GM23248 (cell line): ENCODE measurements at regions not wholly inside any gene's neighbourhood (a gene's known extent, or its start where the extent isn't known, plus 50 kb on each side); places are given as distances from the start of the nearest gene placed in this dataset.

ENCODE experiments used
- DNase-seq: peaks from one replicate; pipeline ENCODE4 v3.0.0-alpha.2; 2015
- H2AFZ ChIP-seq: fragments of 200-600 bp; sonication (generic); 2 replicates; pipeline ENCODE4 v1.6.1; 2016; ENCODE audit warnings: antibody characterized with exemption
- H3F3A ChIP-seq: fragments of 200-600 bp; sonication (generic); 2 replicates; pipeline ENCODE4 v1.6.1; 2016; ENCODE audit warnings: mild to moderate bottlenecking, antibody characterized with exemption, mixed run types; ENCODE audit not compliant: insufficient read depth
- H3K27ac ChIP-seq: fragments of 200-600 bp; sonication (generic); 2 replicates; pipeline ENCODE4 v1.5.1; 2016; ENCODE audit warnings: mild to moderate bottlenecking
- H3K27me3 ChIP-seq: fragments of 200-600 bp; sonication (generic); replicated peaks from 2 replicates; pipeline ENCODE4 v1.6.1; 2016; ENCODE audit warnings: mild to moderate bottlenecking; ENCODE audit not compliant: insufficient read depth
- H3K36me3 ChIP-seq: fragments of 200-600 bp; sonication (generic); 2 replicates; pipeline ENCODE4 v1.6.1; 2016; ENCODE audit warnings: low read depth, mild to moderate bottlenecking
- H3K4me1 ChIP-seq: fragments of 200-600 bp; sonication (generic); 2 replicates; pipeline ENCODE4 v1.6.1; 2016; ENCODE audit warnings: mild to moderate bottlenecking; ENCODE audit not compliant: insufficient read depth
- H3K4me2 ChIP-seq: fragments of 200-600 bp; sonication (generic); one replicate; pipeline ENCODE4 v1.6.1; 2016; ENCODE audit warnings: mild to moderate bottlenecking; ENCODE audit not compliant: unreplicated experiment
- H3K4me3 ChIP-seq: fragments of 200-600 bp; sonication (generic); 2 replicates; pipeline ENCODE4 v1.5.1; 2016; ENCODE audit warnings: mild to moderate bottlenecking
- H3K79me2 ChIP-seq: fragments of 200-600 bp; sonication (generic); 2 replicates; pipeline ENCODE4 v1.6.1; 2016; ENCODE audit warnings: mild to moderate bottlenecking; ENCODE audit not compliant: insufficient read depth
- H3K9ac ChIP-seq: fragments of 200-600 bp; sonication (generic); 2 replicates; pipeline ENCODE4 v1.6.1; 2016; ENCODE audit warnings: mild to moderate bottlenecking
- H3K9me2 ChIP-seq: fragments of 200-600 bp; sonication (generic); 2 replicates; pipeline ENCODE4 v1.6.1; 2016; ENCODE audit warnings: mixed run types, mild to moderate bottlenecking, moderate library complexity; ENCODE audit not compliant: insufficient read depth
- H3K9me3 ChIP-seq: fragments of 200-600 bp; sonication (generic); one replicate; pipeline ENCODE4 v1.6.1; 2017; ENCODE audit warnings: low read depth
- H4K20me1 ChIP-seq: fragments of 200-600 bp; sonication (generic); 2 replicates; pipeline ENCODE4 v1.6.0; 2016; ENCODE audit not compliant: insufficient read depth
- EZH2 ChIP-seq: fragments of 200-600 bp; sonication (generic); IDR thresholded peaks from 2 replicates; pipeline ENCODE4 v1.6.1; 2018; ENCODE audit warnings: antibody characterized with exemption, mild to moderate bottlenecking; ENCODE audit not compliant: insufficient read depth, poor library complexity, severe bottlenecking
- EZH2phosphoT487 ChIP-seq: fragments of 200-600 bp; sonication (generic); IDR thresholded peaks from 2 replicates; pipeline ENCODE4 v1.6.1; 2018; ENCODE audit warnings: antibody characterized with exemption, moderate library complexity, mild to moderate bottlenecking, low read depth; ENCODE audit not compliant: insufficient read depth
- WGBS, 2 experiments: methylation state at CpG; one replicate each; pipeline ENCODE4 v1.1.6; 2015 to 2017; ENCODE audit warnings: low lambda C conversion rate in 2 of 2, low coverage in 1 of 2; ENCODE audit errors: missing lambda C conversion rate in 2 of 2; 5-methylcytosine and 5-hydroxymethylcytosine counted together
- in situ Hi-C: fragments of 300-500 bp; cut with MboI; formaldehyde crosslinking; loops from 2 replicates; pipeline ENCODE4 v1.15.0; 2020

- no peaks in the 10 kb centered on the region for H3K9me2 ChIP-seq
- no peak overlapping the region for H3K9ac ChIP-seq
- no peaks in the 10 kb centered on the region for H3K27me3 ChIP-seq
- no peaks in the 10 kb centered on the region for H3K4me1 ChIP-seq
- H4K20me1 ChIP-seq, result no peaks in the 10 kb centered on the region
- TF ChIP-seq EZH2phosphoT487 (no peak), EZH2 (no peak)
- no peaks in the 10 kb centered on the region for H3F3A ChIP-seq
- H3K79me2 ChIP-seq, result no peaks in the 10 kb centered on the region
- WGBS, 2 experiments, result 86 to 92% methylated on average over 1 of the region's 1 CpG
- no peaks in the 10 kb centered on the region for H3K9me3 ChIP-seq
- no peak for DNase-seq
- in situ Hi-C loops, result no loop called here
- H3K27ac ChIP-seq, result no peak overlapping the region
- H3K4me2 ChIP-seq, result no peak overlapping the region
- no peaks in the 10 kb centered on the region for H3K36me3 ChIP-seq
- H3K4me3 ChIP-seq, result no peak overlapping the region
- H2AFZ ChIP-seq, result no peak overlapping the region
Measured at GRCh38 chr4:100797356-100797755, 279.5 kb upstream of the EMCN start.

- H3K4me1 ChIP-seq, result no peaks in the 10 kb centered on the region
- in situ Hi-C loops, result no loop called here
- H3K79me2 ChIP-seq, result no peaks in the 10 kb centered on the region
- no peaks in the 10 kb centered on the region for H4K20me1 ChIP-seq
- H3K4me2 ChIP-seq, result no peak overlapping the region
- no peak overlapping the region for H3K4me3 ChIP-seq
- WGBS, 2 experiments, result 48 to 60% methylated on average over 2 of the region's 2 CpGs
- H3K27me3 ChIP-seq, result no peaks in the 10 kb centered on the region
- H3K27ac ChIP-seq, result no peak overlapping the region
- TF ChIP-seq EZH2, result no peak
- TF ChIP-seq EZH2phosphoT487, result no peak
- no peak overlapping the region for H3K9ac ChIP-seq
- H2AFZ ChIP-seq, result no peak overlapping the region
- no peaks in the 10 kb centered on the region for H3K36me3 ChIP-seq
- no peaks in the 10 kb centered on the region for H3K9me2 ChIP-seq
- no peaks in the 10 kb centered on the region for H3F3A ChIP-seq
- no peaks in the 10 kb centered on the region for H3K9me3 ChIP-seq
- DNase-seq, result no peak
Measured at GRCh38 chr4:100796332-100796731, 278.5 kb upstream of the EMCN start.

GRCh38 chr4:100795581-100795980 lies 277.8 kb upstream of the EMCN start:
- Histone ChIP-seq H3K4me1 (no peaks in the 10 kb centered on the region), H3K4me3 (no peak overlapping the region), H3K9me2 (no peaks in the 10 kb centered on the region), H3K27ac (no peak overlapping the region), H3K9me3 (no peaks in the 10 kb centered on the region), H3K27me3 (no peaks in the 10 kb centered on the region), H3K79me2 (no peaks in the 10 kb centered on the region), H3K4me2 (no peak overlapping the region), H3F3A (no peaks in the 10 kb centered on the region), H2AFZ (no peak overlapping the region), H3K9ac (no peak overlapping the region), H3K36me3 (no peaks in the 10 kb centered on the region), H4K20me1 (no peaks in the 10 kb centered on the region)
- no peak for DNase-seq
- in situ Hi-C loops, result no loop called here
- no peak for TF ChIP-seq EZH2phosphoT487
- TF ChIP-seq EZH2, result no peak
- WGBS, 2 experiments, result 37 to 80% methylated on average over 1 of the region's 1 CpG

GRCh38 chr4:100790836-100791615 lies 273.2 kb upstream of the EMCN start:
- Histone ChIP-seq H3K79me2 (no peaks in the 10 kb centered on the region), H4K20me1 (no peaks in the 10 kb centered on the region), H3K27ac (no peak overlapping the region), H3K4me1 (no peaks in the 10 kb centered on the region), H3K4me2 (no peak overlapping the region), H3K9me2 (no peaks in the 10 kb centered on the region), H3K9me3 (no peaks in the 10 kb centered on the region), H3K36me3 (no peaks in the 10 kb centered on the region), H2AFZ (no peak overlapping the region), H3K4me3 (no peak overlapping the region), H3K27me3 (no peaks in the 10 kb centered on the region), H3F3A (no peaks in the 10 kb centered on the region), H3K9ac (no peak overlapping the region)
- TF ChIP-seq EZH2, result no peak
- TF ChIP-seq EZH2phosphoT487, result no peak
- in situ Hi-C loops, result no loop called here
- no peak for DNase-seq
- WGBS, 2 experiments, result 79% methylated on average over 9 of the region's 9 CpGs

- no peaks in the 10 kb centered on the region for H3K9me3 ChIP-seq
- DNase-seq, result no peak
Measured at GRCh38 chr4:100789991-100790390, 272.2 kb upstream of the EMCN start.

More at GRCh38 chr4:100789991-100790390, 272.2 kb upstream of the EMCN start:
- Histone ChIP-seq H3K36me3 (no peaks in the 10 kb centered on the region), H3F3A (no peaks in the 10 kb centered on the region), H3K4me3 (no peak overlapping the region), H3K4me1 (no peaks in the 10 kb centered on the region), H3K79me2 (no peaks in the 10 kb centered on the region), H2AFZ (no peak overlapping the region), H3K27ac (no peak overlapping the region), H3K27me3 (no peaks in the 10 kb centered on the region), H4K20me1 (no peaks in the 10 kb centered on the region), H3K9ac (no peak overlapping the region), H3K4me2 (no peak overlapping the region), H3K9me2 (no peaks in the 10 kb centered on the region)
- TF ChIP-seq EZH2phosphoT487 (no peak), EZH2 (no peak)
- in situ Hi-C loops, result no loop called here
